ENCODE measurements at regions not wholly inside any gene's neighbourhood (a gene's known extent, or its start where the extent isn't known, plus 50 kb on each side); places are given as distances from the start of the nearest gene placed in this dataset.

- intact Hi-C loops (cut with micrococcal nuclease) = no loop called here
These were observed 496.9 kb upstream of the LINC00305 start for GRCh38 chr18:64645753-64646152.

- intact Hi-C loops (cut with micrococcal nuclease) = no loop called here
These were observed 490.6 kb upstream of the LINC00305 start for GRCh38 chr18:64639536-64639935.

- intact Hi-C loops (cut with micrococcal nuclease) = no loop called here
These were observed 472.2 kb upstream of the LINC00305 start for GRCh38 chr18:64620971-64621560.

- intact Hi-C loops (cut with micrococcal nuclease) = no loop called here
These were observed 469.5 kb upstream of the LINC00305 start for GRCh38 chr18:64618390-64618789.

GRCh38 chr18:64615021-64615420 lies 466.1 kb upstream of the LINC00305 start:
- intact Hi-C loops (cut with micrococcal nuclease) = no loop called here

GRCh38 chr18:64614446-64614845 lies 465.6 kb upstream of the LINC00305 start:
- intact Hi-C loops (cut with micrococcal nuclease) = no loop called here

- intact Hi-C loops (cut with micrococcal nuclease) = loop anchor here (10.0 kb wide), 1 partner anchor 63 kb away; no protein-coding TSS in a partner anchor
These were observed 443.4 kb upstream of the LINC00305 start for GRCh38 chr18:64592246-64592645.

- intact Hi-C loops (cut with micrococcal nuclease) = no loop called here
These were observed 440.1 kb upstream of the LINC00305 start for GRCh38 chr18:64589000-64589399.

- intact Hi-C loops (cut with micrococcal nuclease) = no loop called here
These were observed 417.6 kb upstream of the LINC00305 start for GRCh38 chr18:64566456-64566855.

- intact Hi-C loops (cut with micrococcal nuclease) = no loop called here
These were observed 413.8 kb upstream of the LINC00305 start for GRCh38 chr18:64562651-64563050.

- intact Hi-C loops (cut with micrococcal nuclease) = no loop called here
These were observed 397.6 kb upstream of the LINC00305 start for GRCh38 chr18:64546451-64546850.

GRCh38 chr18:64539847-64540246 lies 391.0 kb upstream of the LINC00305 start:
- intact Hi-C loops (cut with micrococcal nuclease) = no loop called here

GRCh38 chr18:64528646-64529045 lies 379.8 kb upstream of the LINC00305 start:
- intact Hi-C loops (cut with micrococcal nuclease) = no loop called here

- intact Hi-C loops (cut with micrococcal nuclease) = no loop called here
These were observed 370.3 kb upstream of the LINC00305 start for GRCh38 chr18:64519201-64519600.

GRCh38 chr18:64518191-64518590 lies 369.3 kb upstream of the LINC00305 start:
- intact Hi-C loops (cut with micrococcal nuclease) = no loop called here

- intact Hi-C loops (cut with micrococcal nuclease) = no loop called here
These were observed 364.5 kb upstream of the LINC00305 start for GRCh38 chr18:64513401-64513800.

GRCh38 chr18:64490207-64490606 lies 341.3 kb upstream of the LINC00305 start:
- intact Hi-C loops (cut with micrococcal nuclease) = loop anchor here (10.0 kb wide), 1 partner anchor 55 kb away; no protein-coding TSS in a partner anchor

- intact Hi-C loops (cut with micrococcal nuclease) = no loop called here
These were observed 339.8 kb upstream of the LINC00305 start for GRCh38 chr18:64488698-64489097.

- intact Hi-C loops (cut with micrococcal nuclease) = no loop called here
These were observed 325.9 kb upstream of the LINC00305 start for GRCh38 chr18:64474773-64475172.

- intact Hi-C loops (cut with micrococcal nuclease) = no loop called here
These were observed 325.4 kb upstream of the LINC00305 start for GRCh38 chr18:64474255-64474654.

GRCh38 chr18:64449434-64449833 lies 300.5 kb upstream of the LINC00305 start:
- intact Hi-C loops (cut with micrococcal nuclease) = no loop called here

- intact Hi-C loops (cut with micrococcal nuclease) = no loop called here
These were observed 295.9 kb upstream of the LINC00305 start for GRCh38 chr18:64444819-64445218.

- intact Hi-C loops (cut with micrococcal nuclease) = loop anchor here (10.0 kb wide), 1 partner anchor 57 kb away; no protein-coding TSS in a partner anchor
These were observed 289.3 kb upstream of the LINC00305 start for GRCh38 chr18:64438178-64438577.

GRCh38 chr18:64436111-64436510 lies 287.2 kb upstream of the LINC00305 start:
- intact Hi-C loops (cut with micrococcal nuclease) = loop anchor here (10.0 kb wide), 1 partner anchor 59 kb away; no protein-coding TSS in a partner anchor

Data from T-helper 2 cell treated with Interferon-gamma antibody and Interleukin-4, amounts not matched to agents 100 ng/mL and 5 ng/mL, for 36 hours (primary cell).